ENCODE measurements at regions not wholly inside any gene's neighbourhood (a gene's known extent, or its start where the extent isn't known, plus 50 kb on each side); places are given as distances from the start of the nearest gene placed in this dataset.
"Not testable (repeated sequence)": the region's sequence is repeated elsewhere in the genome, so short reads cannot be mapped to it uniquely, and the experiment has no call there.

- DNase-seq = no peak
Measured at GRCh38 chr10:130352291-130352645, 216.1 kb downstream of the GLRX3 start.

- no peak for DNase-seq
Measured at GRCh38 chr10:130353928-130354572, 217.9 kb downstream of the GLRX3 start.

GRCh38 chr10:130354573-130354954, 218.4 kb downstream of the GLRX3 start:
- DNase-seq = no peak

- DNase-seq = no peak
Measured at GRCh38 chr10:130354976-130355795, 219.0 kb downstream of the GLRX3 start.

- DNase-seq = not testable (repeated sequence)
Measured at GRCh38 chr10:130356429-130356828, 220.2 kb downstream of the GLRX3 start.

GRCh38 chr10:130357226-130357625, 221.0 kb downstream of the GLRX3 start:
- DNase-seq = no peak

GRCh38 chr10:130357951-130358350, 221.8 kb downstream of the GLRX3 start:
- DNase-seq = no peak

- no peak for DNase-seq
Measured at GRCh38 chr10:130358981-130359650, 222.9 kb downstream of the GLRX3 start.

GRCh38 chr10:130359711-130360110, 223.5 kb downstream of the GLRX3 start:
- DNase-seq = no peak

- no peak for DNase-seq
Measured at GRCh38 chr10:130360826-130361311, 224.7 kb downstream of the GLRX3 start.

- no peak for DNase-seq
Measured at GRCh38 chr10:130361351-130362105, 225.3 kb downstream of the GLRX3 start.

- no peak for DNase-seq
Measured at GRCh38 chr10:130362308-130362761, 226.1 kb downstream of the GLRX3 start.

- DNase-seq = no peak
Measured at GRCh38 chr10:130363051-130363450, 226.9 kb downstream of the GLRX3 start.

GRCh38 chr10:130363899-130364445, 227.8 kb downstream of the GLRX3 start:
- no peak for DNase-seq

- DNase-seq = no peak
Measured at GRCh38 chr10:130364631-130365411, 228.6 kb downstream of the GLRX3 start.

GRCh38 chr10:130368761-130369560, 232.8 kb downstream of the GLRX3 start:
- DNase-seq = no peak

- DNase-seq = no peak
Measured at GRCh38 chr10:130369645-130370381, 233.6 kb downstream of the GLRX3 start.

GRCh38 chr10:130370721-130371120, 234.5 kb downstream of the GLRX3 start:
- DNase-seq = no peak

- DNase-seq = no peak
Measured at GRCh38 chr10:130371156-130371555, 235.0 kb downstream of the GLRX3 start.

GRCh38 chr10:130371666-130372065, 235.5 kb downstream of the GLRX3 start:
- no peak for DNase-seq

Data from activated CD4-positive, alpha-beta T cell treated with anti-CD3 and anti-CD28 coated beads for 1 hour (primary cell).